Left ventricle myocardium superior (tissue), 1 donor: ENCODE measurements at regions not wholly inside any gene's neighbourhood (a gene's known extent, or its start where the extent isn't known, plus 50 kb on each side); places are given as distances from the start of the nearest gene placed in this dataset.
A peak's percentile ranks its signal among the peaks of the same experiment; 100 is the strongest.

Experiments
- ATAC-seq: fragments of 200-7000 bp; cut with Tn5 transposase; one replicate; pipeline ENCODE4 v1.9.1; 2020; ENCODE audit warnings: mild to moderate bottlenecking, moderate library complexity
- DNase-seq: peaks from one replicate; pipeline ENCODE4 v3.0.0-alpha.2; 2020
- intact Hi-C: fragments of 100-400 bp; cut with micrococcal nuclease; formaldehyde crosslinking; loops from one replicate; pipeline ENCODE4 v1.11.0; 2022
- donor health status: DM: no; HTN: yes; CAD: no; lungs with severe emphysema.

- ATAC-seq (no peak), DNase-seq (no peak)
- intact Hi-C loops, result no loop called here
These were observed 247.0 kb upstream of the THBS1 start for GRCh38 chr15:39333896-39334295.

GRCh38 chr15:39336926-39337325, 244.0 kb upstream of the THBS1 start:
- ATAC-seq (no peak), DNase-seq (no peak)
- intact Hi-C loops, result no loop called here

- DNase-seq (no peak), ATAC-seq (no peak)
- intact Hi-C loops, result no loop called here
These were observed 242.6 kb upstream of the THBS1 start for GRCh38 chr15:39338251-39338650.

GRCh38 chr15:39340903-39341645, 239.8 kb upstream of the THBS1 start:
- intact Hi-C loops, result no loop called here
- no peak for DNase-seq
- no peak for ATAC-seq

DNA sequence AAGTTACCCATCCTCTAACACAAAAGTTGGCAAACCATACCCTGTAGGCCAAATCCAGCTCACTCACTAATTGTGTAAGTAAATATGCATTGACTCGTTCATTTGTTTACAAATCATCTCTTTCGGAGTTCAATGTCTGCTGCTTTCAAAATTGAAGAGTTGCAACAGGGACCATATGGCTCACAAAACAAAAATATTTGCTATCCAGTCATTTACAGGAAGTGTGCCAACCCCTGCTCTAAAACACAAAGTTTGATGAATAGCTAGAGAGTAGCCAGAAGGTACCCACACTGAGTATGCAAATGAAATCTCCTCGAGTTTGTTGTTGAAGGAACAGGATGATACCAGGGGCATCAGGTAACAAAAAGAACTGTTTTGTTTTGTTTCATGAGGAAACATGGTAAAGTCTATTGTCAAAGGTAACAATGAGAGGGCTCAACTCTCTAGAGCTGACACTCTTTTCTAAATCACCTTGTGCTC, 236.2 kb upstream of the THBS1 start:
- intact Hi-C loops, result no loop called here
- DNase-seq (no peak), ATAC-seq (no peak)

DNA sequence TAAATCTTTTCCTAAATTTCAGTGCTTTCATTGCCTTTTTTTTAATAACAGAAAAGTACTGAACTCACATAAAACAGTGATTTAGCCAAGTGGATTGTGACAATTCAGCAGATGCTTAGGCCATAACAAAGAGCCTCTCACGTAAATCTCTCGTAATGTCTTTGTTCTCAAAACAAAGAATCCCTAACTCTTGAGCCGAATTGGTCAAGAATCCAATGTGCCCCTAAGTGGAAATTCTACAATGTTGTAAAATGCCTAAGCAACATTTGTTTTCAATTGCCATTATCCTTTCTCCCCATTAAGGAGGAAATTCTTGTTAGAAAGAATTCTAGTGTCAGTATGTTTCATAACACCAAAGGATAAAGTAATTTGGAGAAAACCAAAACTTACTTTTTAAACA, 235.7 kb upstream of the THBS1 start:
- no peak for ATAC-seq
- no peak for DNase-seq
- intact Hi-C loops, result no loop called here

GRCh38 chr15:39347453-39347852, 233.4 kb upstream of the THBS1 start:
- DNase-seq, result no peak
- ATAC-seq, result no peak
- intact Hi-C loops, result no loop called here

GRCh38 chr15:39350785-39351184, 230.1 kb upstream of the THBS1 start:
- intact Hi-C loops, result no loop called here
- no peak for DNase-seq
- peak; percentile 65 for ATAC-seq

DNA sequence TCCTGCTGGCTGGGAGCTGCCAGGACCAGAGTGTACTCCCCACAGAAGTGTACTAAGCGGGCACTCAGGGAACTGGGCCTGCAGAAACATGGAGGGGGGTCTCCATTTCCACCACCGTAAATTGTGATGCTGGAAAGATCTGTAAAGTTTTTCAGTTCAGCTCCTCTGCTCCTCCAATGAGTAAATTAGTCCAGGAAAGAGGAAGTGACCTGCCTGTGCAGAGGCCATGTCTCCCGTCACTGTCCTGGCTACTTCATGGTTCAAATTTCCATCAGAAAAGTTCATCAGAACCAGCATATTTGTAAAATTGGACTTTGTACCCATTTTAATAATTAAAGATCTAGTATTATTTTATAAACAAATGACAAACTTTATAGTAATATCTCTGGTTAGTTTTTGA, 226.7 kb upstream of the THBS1 start:
- DNase-seq (no peak), ATAC-seq (no peak)
- intact Hi-C loops, result no loop called here

DNA sequence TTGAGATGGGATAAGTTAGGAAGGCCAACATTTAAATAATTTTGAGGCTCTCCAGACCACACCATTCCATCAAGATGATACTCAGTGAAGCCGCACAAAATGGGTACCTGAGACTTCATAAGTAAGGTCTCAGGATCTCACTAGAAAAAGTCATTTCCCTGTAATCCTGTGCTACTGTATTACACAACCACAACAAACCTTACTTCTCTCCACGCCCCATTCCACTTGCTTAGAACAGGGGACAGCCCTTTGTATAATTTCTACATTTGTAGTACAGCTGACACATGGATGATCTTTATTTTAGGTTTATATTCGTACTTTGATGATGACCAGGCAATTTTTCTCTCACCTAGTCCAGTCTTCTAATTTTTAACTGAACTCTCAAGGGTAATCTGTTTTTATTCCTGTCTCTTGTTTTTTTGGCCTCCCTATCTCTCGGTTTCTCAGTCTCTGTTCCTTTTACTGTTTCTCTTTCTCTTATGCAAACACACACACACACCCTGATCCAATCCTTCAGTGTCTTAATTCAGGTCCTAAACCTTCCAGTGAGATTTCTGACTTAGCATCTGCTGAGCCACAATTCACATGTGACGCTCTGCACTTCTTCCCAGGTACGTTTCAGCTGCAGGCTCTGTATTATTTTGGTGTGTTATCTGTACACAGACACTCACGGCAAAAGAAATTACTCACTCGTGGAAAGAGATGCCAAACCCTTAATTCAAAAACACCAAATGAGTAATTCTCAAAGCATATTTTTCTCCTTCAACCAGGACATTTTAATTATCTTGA, 223.2 kb upstream of the THBS1 start:
- ATAC-seq (peak; percentile 36), DNase-seq (no peak)
- intact Hi-C loops, result no loop called here

- DNase-seq (peak; percentile 37), ATAC-seq (peak; percentile 94)
- intact Hi-C loops, result no loop called here
These were observed 222.3 kb upstream of the THBS1 start for GRCh38 chr15:39358441-39359041.

GRCh38 chr15:39359771-39360170, 221.1 kb upstream of the THBS1 start:
- DNase-seq, result peak; percentile 36
- intact Hi-C loops, result no loop called here
- peak; percentile 12 for ATAC-seq

GRCh38 chr15:39360452-39360851, 220.4 kb upstream of the THBS1 start:
- DNase-seq (no peak), ATAC-seq (no peak)
- intact Hi-C loops, result no loop called here

- intact Hi-C loops, result no loop called here
- no peak for ATAC-seq
- DNase-seq, result no peak
These were observed 219.4 kb upstream of the THBS1 start for GRCh38 chr15:39361497-39361896.

- DNase-seq (no peak), ATAC-seq (no peak)
- intact Hi-C loops, result no loop called here
These were observed 217.9 kb upstream of the THBS1 start for GRCh38 chr15:39362821-39363561.

DNA sequence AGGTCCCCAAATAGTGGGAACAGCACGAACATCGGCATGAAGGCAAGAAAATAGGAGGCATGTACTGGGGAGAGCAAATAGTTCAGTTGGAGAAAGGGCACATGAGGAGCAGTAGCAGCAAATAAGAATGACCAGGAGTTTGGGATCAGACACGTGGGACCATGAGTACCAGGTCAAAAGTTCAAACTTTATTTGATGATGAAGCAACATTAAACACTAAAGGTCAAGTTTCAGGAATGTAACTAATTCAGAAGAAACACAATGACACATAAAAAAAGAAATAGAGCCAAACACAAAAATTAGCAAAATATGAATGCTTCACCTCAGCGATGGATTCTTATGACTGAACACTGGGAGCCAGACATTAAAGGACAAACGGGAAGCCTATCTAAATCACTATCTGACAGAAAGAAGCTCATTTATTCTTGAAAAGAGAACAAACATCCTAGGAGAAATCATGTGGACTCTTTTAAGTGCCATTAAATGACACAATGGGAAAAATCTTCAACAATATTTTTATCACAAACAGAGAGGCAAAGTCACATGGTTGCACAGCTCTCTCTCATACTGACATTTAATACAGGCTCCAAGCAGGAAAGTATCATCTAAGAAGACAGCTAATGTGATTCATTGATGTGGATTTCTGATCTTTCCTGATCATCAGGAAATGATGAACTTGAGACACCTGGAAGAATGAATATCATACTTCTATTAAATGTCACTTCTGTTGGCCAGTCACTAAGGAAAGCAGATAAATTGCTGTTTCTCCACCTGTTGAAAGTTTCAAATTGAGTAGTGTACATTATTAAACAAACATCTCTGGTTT, 216.9 kb upstream of the THBS1 start:
- no peak for DNase-seq
- no peak for ATAC-seq
- intact Hi-C loops, result no loop called here

DNA sequence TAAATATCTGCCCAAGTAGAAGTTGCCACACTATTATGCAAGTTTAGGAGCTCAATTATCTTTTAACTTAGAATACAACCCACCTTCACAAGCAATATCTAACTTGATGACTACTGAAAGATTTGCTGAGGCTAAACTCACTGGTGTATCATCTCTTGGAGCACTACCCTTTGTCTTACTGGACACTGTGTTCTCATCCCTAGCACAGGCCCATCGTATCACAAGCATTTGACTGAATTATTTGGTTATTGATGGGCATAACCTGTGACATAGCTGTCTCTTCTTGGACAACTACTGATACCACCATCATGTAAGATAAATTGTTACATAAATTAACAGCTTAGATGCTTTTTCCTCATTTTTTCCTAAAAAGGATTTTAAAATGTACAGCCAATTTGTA, 216.2 kb upstream of the THBS1 start:
- DNase-seq (no peak), ATAC-seq (no peak)
- intact Hi-C loops, result no loop called here

DNA sequence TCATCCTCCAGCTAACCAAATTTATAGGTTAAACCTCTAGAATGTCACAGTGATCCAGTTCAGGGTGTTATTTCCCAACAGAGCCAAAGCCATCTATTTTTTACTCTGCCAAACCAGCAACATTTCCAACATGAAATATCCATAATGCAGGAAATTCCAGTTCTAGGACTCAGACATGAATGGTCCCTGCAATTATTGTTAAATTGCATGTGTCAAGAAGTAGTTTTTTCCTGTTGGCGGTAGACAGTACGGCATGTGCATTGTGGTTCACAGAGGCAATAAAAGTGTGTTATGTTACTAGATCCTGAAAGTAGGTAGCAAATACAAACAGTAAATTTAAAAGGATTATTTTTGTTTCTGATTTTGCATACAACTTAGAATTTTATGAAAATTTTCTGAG, 215.7 kb upstream of the THBS1 start:
- ATAC-seq, result no peak
- DNase-seq, result no peak
- intact Hi-C loops, result no loop called here

DNA sequence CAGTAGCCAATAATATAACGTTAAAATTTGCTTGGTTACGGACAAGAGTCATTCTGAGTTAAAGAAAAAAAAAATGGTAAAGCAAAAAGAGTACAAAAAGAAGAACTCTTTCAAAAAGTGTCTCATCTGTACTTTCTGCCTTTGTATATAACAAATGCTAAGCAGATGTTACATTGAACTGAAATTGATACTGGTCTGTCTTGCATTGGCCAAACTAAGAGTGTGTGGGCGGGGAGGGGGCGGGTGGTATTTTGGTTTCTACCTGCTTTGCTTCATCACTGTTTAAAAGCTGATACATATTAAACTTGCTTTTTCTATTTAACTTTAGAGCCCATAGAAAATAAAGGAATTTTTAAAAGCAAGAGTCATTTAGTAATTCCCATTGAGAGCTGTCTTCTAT, 215.0 kb upstream of the THBS1 start:
- intact Hi-C loops, result no loop called here
- no peak for ATAC-seq
- DNase-seq, result no peak
